Neural cell (in vitro differentiated cells): ENCODE measurements at regions not wholly inside any gene's neighbourhood (a gene's known extent, or its start where the extent isn't known, plus 50 kb on each side); places are given as distances from the start of the nearest gene placed in this dataset.
A peak's percentile ranks its signal among the peaks of the same experiment; 100 is the strongest.

Experiments used
- H2AFZ ChIP-seq: fragments of 200-600, 300-800 bp; sonication (generic), shearing (Covaris generic); 2 replicates; pipeline ENCODE4 v1.6.0; 2014; ENCODE audit warnings: low read depth, mild to moderate bottlenecking, antibody characterized with exemption, low read length, moderate library complexity
- H3F3A ChIP-seq: fragments of 200-600 bp; shearing (Covaris generic); 2 replicates; pipeline ENCODE4 v1.6.1; 2016; ENCODE audit warnings: mild to moderate bottlenecking, moderate library complexity, mixed read lengths, antibody characterized with exemption, low read length; ENCODE audit not compliant: insufficient read depth, poor library complexity, severe bottlenecking
- H3K27ac ChIP-seq: fragments of 200-600, 300-800 bp; sonication (generic), shearing (Covaris generic); 2 replicates; pipeline ENCODE4 v1.5.1; 2014; ENCODE audit warnings: mild to moderate bottlenecking, low read length, moderate library complexity
- H3K27me3 ChIP-seq: fragments of 300-800, 200-600 bp; sonication (generic), shearing (Covaris generic); 2 replicates; pipeline ENCODE4 v1.6.0; 2014; ENCODE audit warnings: mild to moderate bottlenecking, low read depth, low read length, moderate library complexity; ENCODE audit not compliant: insufficient read depth
- H3K36me3 ChIP-seq: fragments of 300-800, 200-600 bp; sonication (generic), shearing (Covaris generic); 2 replicates; pipeline ENCODE4 v1.5.1; 2014; ENCODE audit warnings: mild to moderate bottlenecking, antibody characterized with exemption, low read length, moderate library complexity; ENCODE audit not compliant: insufficient read depth
- H3K4me2 ChIP-seq: fragments of 300-800, 200-600 bp; sonication (generic), shearing (Covaris generic); 2 replicates; pipeline ENCODE4 v1.6.0; 2014; ENCODE audit warnings: mild to moderate bottlenecking, low read length
- H3K4me3 ChIP-seq: fragments of 300-800, 200-600 bp; sonication (generic), shearing (Covaris generic); 2 replicates; pipeline ENCODE4 v1.5.1; 2014; ENCODE audit warnings: mild to moderate bottlenecking, low read length, moderate library complexity
- H3K79me2 ChIP-seq: fragments of 200-600 bp; shearing (Covaris generic); replicated peaks from 2 replicates; pipeline ENCODE4 v1.6.0; 2014; ENCODE audit warnings: mild to moderate bottlenecking, low read length, moderate library complexity; ENCODE audit not compliant: insufficient read depth
- H3K9ac ChIP-seq: fragments of 300-800, 200-600 bp; sonication (generic), shearing (Covaris generic); 2 replicates; pipeline ENCODE4 v1.6.1; 2016; ENCODE audit warnings: mild to moderate bottlenecking, low read length, mixed read lengths
- H3K9me2 ChIP-seq: fragments of 200-600 bp; shearing (Covaris generic); 2 replicates; pipeline ENCODE4 v1.6.1; 2016; ENCODE audit warnings: mild to moderate bottlenecking, low read length, mixed read lengths; ENCODE audit not compliant: insufficient read depth
- H3K9me3 ChIP-seq: fragments of 200-600, 300-800 bp; sonication (generic), shearing (Covaris generic); 2 replicates; pipeline ENCODE4 v1.6.1; 2016; ENCODE audit warnings: mild to moderate bottlenecking, mixed run types, low read length, moderate library complexity, mixed read lengths
- H4K20me1 ChIP-seq: fragments of 200-600 bp; shearing (Covaris generic); 2 replicates; pipeline ENCODE4 v1.6.1; 2016; ENCODE audit warnings: mild to moderate bottlenecking, mixed run types; ENCODE audit not compliant: insufficient read depth
- EP300 ChIP-seq: fragments of 450-650 bp; conservative IDR thresholded peaks from 2 replicates; pipeline ENCODE4 v1.6.1; 2014; ENCODE audit warnings: antibody characterized with exemption, mild to moderate bottlenecking, moderate library complexity; ENCODE audit not compliant: poor library complexity, severe bottlenecking
- EZH2 ChIP-seq: fragments of 200-600, 300-800 bp; shearing (Covaris generic), sonication (generic); IDR thresholded peaks from 2 replicates; pipeline ENCODE4 v1.6.1; 2014; ENCODE audit warnings: antibody characterized with exemption, low read length, borderline replicate concordance, mild to moderate bottlenecking; ENCODE audit not compliant: insufficient read depth, poor library complexity, severe bottlenecking
- MXI1 ChIP-seq: fragments of 450-650 bp; conservative IDR thresholded peaks from 2 replicates; pipeline ENCODE4 v1.6.1; 2014; ENCODE audit warnings: antibody characterized with exemption, mild to moderate bottlenecking; ENCODE audit not compliant: poor library complexity, severe bottlenecking
- POLR2AphosphoS5 ChIP-seq: IDR thresholded peaks from 2 replicates; pipeline ENCODE4 v1.6.1; 2012
- RAD21 ChIP-seq: fragments of 450-650 bp; conservative IDR thresholded peaks from 2 replicates; pipeline ENCODE4 v1.6.1; 2014; ENCODE audit warnings: antibody characterized with exemption, mild to moderate bottlenecking, moderate library complexity
- REST ChIP-seq: IDR thresholded peaks from 2 replicates; pipeline ENCODE4 v1.6.1; 2012; ENCODE audit warnings: borderline replicate concordance
- SMC3 ChIP-seq: fragments of 450-650 bp; conservative IDR thresholded peaks from 2 replicates; pipeline ENCODE4 v1.6.1; 2014; ENCODE audit warnings: antibody characterized with exemption, mild to moderate bottlenecking, moderate library complexity; ENCODE audit not compliant: poor library complexity
- TAF1 ChIP-seq: IDR thresholded peaks from 2 replicates; pipeline ENCODE4 v1.6.1; 2012; ENCODE audit warnings: low read depth
- TF ChIP-seq, protein P1 (sequence below): fragments of 450-650 bp; IDR thresholded peaks from 2 replicates; pipeline ENCODE4 v1.5.1; 2014; ENCODE audit warnings: antibody characterized with exemption, mild to moderate bottlenecking, moderate library complexity; ENCODE audit not compliant: poor library complexity, severe bottlenecking

DNA sequence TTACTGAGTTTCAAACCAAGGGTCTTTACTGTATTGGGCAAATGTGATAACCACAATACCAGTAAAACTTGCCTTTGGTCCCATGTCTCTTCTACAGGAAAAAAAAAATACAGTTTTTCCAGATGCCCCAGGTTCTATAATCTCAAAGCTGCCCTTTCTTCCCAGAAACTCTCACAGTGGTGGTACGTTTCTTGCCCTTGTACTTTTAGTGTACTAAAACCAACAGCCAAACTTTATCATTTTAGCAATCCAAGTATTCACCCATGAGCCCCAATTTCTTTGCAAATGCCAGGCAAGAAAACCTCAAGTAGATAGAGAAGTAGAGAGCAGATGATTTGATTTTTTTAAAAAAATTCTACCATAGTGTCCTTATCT lies 157.8 kb downstream of the OR2B2 start:
- Histone ChIP-seq H3K36me3 (no peaks in the 10 kb centered on the region), H3K27me3 (no peaks in the 10 kb centered on the region), H3K9me3 (no peaks in the 10 kb centered on the region), H3F3A (no peaks in the 10 kb centered on the region), H3K4me2 (peak overlapping the region; percentile 98), H3K79me2 (no peaks in the 10 kb centered on the region), H3K9ac (no peak overlapping the region), H2AFZ (no peak overlapping the region), H3K4me3 (peak overlapping the region; percentile 75), H3K9me2 (no peaks in the 10 kb centered on the region), H4K20me1 (no peaks in the 10 kb centered on the region), H3K27ac (no peak overlapping the region)
- TF ChIP-seq TAF1 (no peak), REST (no peak), SMC3 (no peak), EZH2 (no peak), RAD21 (no peak), EP300 (no peak), MXI1 (no peak), POLR2AphosphoS5 (no peak)
- TF ChIP-seq, protein P1, sequence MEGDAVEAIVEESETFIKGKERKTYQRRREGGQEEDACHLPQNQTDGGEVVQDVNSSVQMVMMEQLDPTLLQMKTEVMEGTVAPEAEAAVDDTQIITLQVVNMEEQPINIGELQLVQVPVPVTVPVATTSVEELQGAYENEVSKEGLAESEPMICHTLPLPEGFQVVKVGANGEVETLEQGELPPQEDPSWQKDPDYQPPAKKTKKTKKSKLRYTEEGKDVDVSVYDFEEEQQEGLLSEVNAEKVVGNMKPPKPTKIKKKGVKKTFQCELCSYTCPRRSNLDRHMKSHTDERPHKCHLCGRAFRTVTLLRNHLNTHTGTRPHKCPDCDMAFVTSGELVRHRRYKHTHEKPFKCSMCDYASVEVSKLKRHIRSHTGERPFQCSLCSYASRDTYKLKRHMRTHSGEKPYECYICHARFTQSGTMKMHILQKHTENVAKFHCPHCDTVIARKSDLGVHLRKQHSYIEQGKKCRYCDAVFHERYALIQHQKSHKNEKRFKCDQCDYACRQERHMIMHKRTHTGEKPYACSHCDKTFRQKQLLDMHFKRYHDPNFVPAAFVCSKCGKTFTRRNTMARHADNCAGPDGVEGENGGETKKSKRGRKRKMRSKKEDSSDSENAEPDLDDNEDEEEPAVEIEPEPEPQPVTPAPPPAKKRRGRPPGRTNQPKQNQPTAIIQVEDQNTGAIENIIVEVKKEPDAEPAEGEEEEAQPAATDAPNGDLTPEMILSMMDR: no peak

- Histone ChIP-seq H4K20me1 (no peaks in the 10 kb centered on the region), H3F3A (no peaks in the 10 kb centered on the region), H3K4me3 (peak overlapping the region; percentile 75), H2AFZ (no peak overlapping the region), H3K9me3 (no peaks in the 10 kb centered on the region), H3K27me3 (no peaks in the 10 kb centered on the region), H3K9ac (peak overlapping the region; percentile 45), H3K9me2 (no peaks in the 10 kb centered on the region), H3K4me2 (peak overlapping the region; percentile 98), H3K27ac (no peak overlapping the region), H3K36me3 (no peaks in the 10 kb centered on the region), H3K79me2 (no peaks in the 10 kb centered on the region)
- TF ChIP-seq, protein P1: peak; percentile 36
- TF ChIP-seq EP300: no peak
These were observed 158.4 kb downstream of the OR2B2 start for GRCh38 chr6:27753668-27754407.
